Left lung (tissue), 4 donors: ENCODE measurements at regions not wholly inside any gene's neighbourhood (a gene's known extent, or its start where the extent isn't known, plus 50 kb on each side); places are given as distances from the start of the nearest gene placed in this dataset.

ENCODE experiments used
- ATAC-seq: fragments of 200-7000 bp; cut with Tn5 transposase; one replicate; pipeline ENCODE4 v1.9.1; 2020; ENCODE audit warnings: moderate library complexity
- DNase-seq, 4 donors: peaks; one replicate each; pipeline ENCODE4 v3.0.0-alpha.2; 2013 to 2020
- H3K27ac ChIP-seq, 2 donors: fragments of 200-600 bp; sonication (generic) in 1 of 2; one replicate each; pipeline versions ENCODE4 v1.5.0 to v1.8.0; 2020 to 2021
- H3K27me3 ChIP-seq, 2 donors: fragments of 200-600 bp; sonication (generic) in 1 of 2; one replicate each; pipeline versions ENCODE4 v1.5.0 to v1.8.0; 2020 to 2021
- H3K36me3 ChIP-seq, 2 donors: fragments of 200-600 bp; sonication (generic) in 1 of 2; one replicate each; pipeline versions ENCODE4 v1.5.0 to v1.8.0; 2020 to 2021
- H3K4me1 ChIP-seq, 2 donors: fragments of 200-600 bp; one replicate each; pipeline ENCODE4 v1.8.0; 2021
- H3K4me3 ChIP-seq, 2 donors: fragments of 200-600 bp; sonication (generic) in 1 of 2; one replicate each; pipeline versions ENCODE4 v1.5.0 to v1.8.0; 2020 to 2021; ENCODE audit warnings: mild to moderate bottlenecking in 1 of 2
- H3K9me3 ChIP-seq, 2 donors: fragments of 200-600 bp; sonication (generic) in 1 of 2; one replicate each; pipeline versions ENCODE4 v1.5.0 to v1.8.0; 2020 to 2021
- intact Hi-C, 2 donors: fragments of 100-400 bp; cut with DNase I; formaldehyde crosslinking; loops; one replicate each; pipeline versions ENCODE4 v1.11.2 to v1.14.2; 2022
- TF ChIP-seq, protein P1 (sequence below), 2 donors: fragments of 200-600 bp; sonication (generic) in 1 of 2; IDR thresholded peaks; one replicate each; pipeline versions ENCODE4 v1.5.0 to v1.8.0; 2021; ENCODE audit warnings: antibody characterized with exemption in 2 of 2
- donor health status: DM: no; HTN: yes; CAD: no.
- donor health status: DM: no; HTN: no; CAD: no.

DNA sequence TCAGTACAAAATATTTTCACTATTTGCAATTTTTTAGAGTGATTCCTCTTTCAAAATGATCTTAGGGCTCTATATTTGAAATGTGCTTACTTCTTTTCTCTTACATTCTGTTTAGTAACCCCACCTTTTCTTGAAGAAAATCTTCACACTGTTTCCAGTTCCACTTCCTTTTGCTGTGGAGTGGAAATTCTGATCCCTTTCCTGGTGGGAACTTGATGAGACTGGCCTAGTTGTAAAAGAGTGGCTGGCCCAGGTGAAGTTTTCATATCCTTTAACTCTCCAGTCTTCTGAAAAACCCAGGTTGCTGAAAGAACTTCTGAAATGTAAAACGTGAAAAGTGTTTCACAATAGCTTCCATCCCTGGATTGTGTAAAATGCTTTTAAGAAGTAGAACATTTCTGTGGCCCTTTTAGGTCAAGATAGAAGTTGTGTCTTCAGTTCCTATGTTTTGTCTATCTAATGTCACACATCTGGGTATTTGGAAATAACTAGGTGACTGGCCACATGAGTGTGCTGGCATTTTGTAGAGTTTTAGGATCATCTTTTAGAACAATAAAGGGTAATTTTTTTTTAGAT, 84.8 kb upstream of the LRIG1 start:
- Histone ChIP-seq H3K4me1 (no peaks in the 10 kb centered on the region), H3K27me3 (no peaks in the 10 kb centered on the region), H3K4me3 (no peak overlapping the region), H3K36me3 (no peaks in the 10 kb centered on the region), H3K27ac (no peak overlapping the region), H3K9me3 (no peaks in the 10 kb centered on the region)
- DNase-seq = no peak
- intact Hi-C loops = no loop called here
- TF ChIP-seq, protein P1, sequence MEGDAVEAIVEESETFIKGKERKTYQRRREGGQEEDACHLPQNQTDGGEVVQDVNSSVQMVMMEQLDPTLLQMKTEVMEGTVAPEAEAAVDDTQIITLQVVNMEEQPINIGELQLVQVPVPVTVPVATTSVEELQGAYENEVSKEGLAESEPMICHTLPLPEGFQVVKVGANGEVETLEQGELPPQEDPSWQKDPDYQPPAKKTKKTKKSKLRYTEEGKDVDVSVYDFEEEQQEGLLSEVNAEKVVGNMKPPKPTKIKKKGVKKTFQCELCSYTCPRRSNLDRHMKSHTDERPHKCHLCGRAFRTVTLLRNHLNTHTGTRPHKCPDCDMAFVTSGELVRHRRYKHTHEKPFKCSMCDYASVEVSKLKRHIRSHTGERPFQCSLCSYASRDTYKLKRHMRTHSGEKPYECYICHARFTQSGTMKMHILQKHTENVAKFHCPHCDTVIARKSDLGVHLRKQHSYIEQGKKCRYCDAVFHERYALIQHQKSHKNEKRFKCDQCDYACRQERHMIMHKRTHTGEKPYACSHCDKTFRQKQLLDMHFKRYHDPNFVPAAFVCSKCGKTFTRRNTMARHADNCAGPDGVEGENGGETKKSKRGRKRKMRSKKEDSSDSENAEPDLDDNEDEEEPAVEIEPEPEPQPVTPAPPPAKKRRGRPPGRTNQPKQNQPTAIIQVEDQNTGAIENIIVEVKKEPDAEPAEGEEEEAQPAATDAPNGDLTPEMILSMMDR (IDR thresholded peaks at IDR 0.05) = no peak
- ATAC-seq = no peak

DNA sequence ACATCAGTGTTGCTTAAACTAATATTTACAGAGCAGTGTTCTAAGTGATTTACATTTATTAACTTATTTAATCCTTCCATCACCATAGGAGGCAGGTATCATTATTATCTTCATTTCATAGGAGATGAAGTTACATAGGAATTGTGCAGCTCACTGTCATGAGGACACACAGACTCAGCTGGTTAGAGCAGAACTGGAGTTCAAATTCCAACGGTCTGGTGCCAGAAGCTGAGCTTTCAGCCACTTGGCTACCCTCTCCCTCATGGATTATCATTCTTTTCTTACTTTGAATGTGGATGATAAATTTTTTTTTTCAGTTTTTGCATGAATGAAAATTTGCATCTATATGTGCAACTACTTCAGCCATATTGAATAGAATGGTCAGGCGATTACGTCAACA, 86.0 kb upstream of the LRIG1 start:
- intact Hi-C loops = no loop called here

DNA sequence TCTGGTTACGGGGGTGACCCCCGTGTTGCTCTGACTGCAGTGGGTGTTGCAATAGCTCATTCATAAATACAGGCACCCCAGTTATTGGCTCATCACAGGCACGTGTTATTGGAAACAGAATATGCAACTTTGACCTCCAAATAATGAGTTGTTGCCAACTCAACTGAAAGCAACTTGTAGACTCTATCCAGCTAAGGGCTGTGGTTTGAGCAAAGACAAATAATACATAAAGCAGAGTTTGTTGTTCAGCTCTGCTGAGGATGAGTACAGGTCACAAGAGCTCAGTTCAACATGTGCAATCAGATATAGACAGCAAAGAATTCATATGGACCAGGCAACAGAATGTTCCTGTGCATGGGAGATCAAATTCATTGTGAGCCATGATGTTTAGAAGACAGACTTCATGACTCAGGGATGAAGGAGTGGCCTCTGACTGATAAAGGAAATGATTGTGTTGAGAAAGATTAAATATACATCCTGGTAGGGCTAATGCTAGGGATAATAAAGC, 87.6 kb upstream of the LRIG1 start:
- no peak overlapping the region for H3K27ac ChIP-seq
- H3K27me3 ChIP-seq = no peaks in the 10 kb centered on the region
- no peak overlapping the region for H3K4me3 ChIP-seq
- intact Hi-C loops = no loop called here
- H3K36me3 ChIP-seq = no peaks in the 10 kb centered on the region
- TF ChIP-seq, protein P1 (IDR thresholded peaks at IDR 0.05) = no peak
- ATAC-seq (no peak), DNase-seq (no peak)
- H3K9me3 ChIP-seq = no peaks in the 10 kb centered on the region
- no peaks in the 10 kb centered on the region for H3K4me1 ChIP-seq

More for the DNA sequence above, 86.0 kb upstream of the LRIG1 start:
- Histone ChIP-seq H3K27me3 (no peaks in the 10 kb centered on the region), H3K9me3 (no peaks in the 10 kb centered on the region), H3K4me3 (no peak overlapping the region), H3K4me1 (no peaks in the 10 kb centered on the region), H3K36me3 (no peaks in the 10 kb centered on the region), H3K27ac (no peak overlapping the region)
- TF ChIP-seq, protein P1 (IDR thresholded peaks at IDR 0.05) = no peak
- DNase-seq (no peak), ATAC-seq (no peak)

DNA sequence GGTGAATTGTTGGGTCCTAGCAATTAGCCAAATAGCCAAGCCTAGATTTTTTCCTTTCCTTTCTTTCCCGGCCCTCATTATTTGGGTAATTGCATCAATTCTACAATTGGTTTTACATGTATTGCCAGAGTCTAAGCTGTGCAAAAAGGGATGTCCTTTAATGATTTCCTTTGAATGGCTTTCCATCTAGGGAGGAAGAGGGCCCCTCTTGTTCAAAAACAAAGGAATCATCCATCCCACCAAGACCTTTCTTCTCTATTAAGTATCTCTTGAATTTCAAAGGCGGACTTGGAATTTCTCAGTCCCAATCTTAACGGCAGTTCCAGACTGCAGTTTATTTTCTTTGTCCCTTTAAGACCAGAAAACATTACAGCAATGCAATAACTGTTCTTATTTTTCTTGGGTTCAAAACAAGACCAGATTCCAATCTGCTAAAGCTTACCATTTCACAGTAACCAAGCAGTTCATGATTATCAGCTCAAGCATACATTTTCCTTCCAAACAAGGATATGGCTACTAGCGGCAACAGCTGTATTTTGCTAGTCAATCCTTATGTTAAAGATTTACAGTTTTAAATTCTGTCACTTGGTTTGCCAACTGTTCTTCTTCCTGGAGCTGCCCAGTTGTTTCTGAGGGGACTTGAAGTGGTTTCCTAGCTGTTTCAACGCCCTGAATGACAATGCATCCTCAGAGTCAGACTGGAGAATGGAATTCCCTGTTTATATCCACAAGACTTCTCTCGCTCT, 91.4 kb upstream of the LRIG1 start:
- H3K27me3 ChIP-seq = no peaks in the 10 kb centered on the region
- TF ChIP-seq, protein P1 (IDR thresholded peaks at IDR 0.05) = no peak
- no peaks in the 10 kb centered on the region for H3K36me3 ChIP-seq
- no peak overlapping the region for H3K4me3 ChIP-seq
- no peak overlapping the region for H3K27ac ChIP-seq
- ATAC-seq = no peak
- DNase-seq = no peak
- H3K4me1 ChIP-seq = no peaks in the 10 kb centered on the region
- intact Hi-C loops = no loop called here
- H3K9me3 ChIP-seq = no peaks in the 10 kb centered on the region

DNA sequence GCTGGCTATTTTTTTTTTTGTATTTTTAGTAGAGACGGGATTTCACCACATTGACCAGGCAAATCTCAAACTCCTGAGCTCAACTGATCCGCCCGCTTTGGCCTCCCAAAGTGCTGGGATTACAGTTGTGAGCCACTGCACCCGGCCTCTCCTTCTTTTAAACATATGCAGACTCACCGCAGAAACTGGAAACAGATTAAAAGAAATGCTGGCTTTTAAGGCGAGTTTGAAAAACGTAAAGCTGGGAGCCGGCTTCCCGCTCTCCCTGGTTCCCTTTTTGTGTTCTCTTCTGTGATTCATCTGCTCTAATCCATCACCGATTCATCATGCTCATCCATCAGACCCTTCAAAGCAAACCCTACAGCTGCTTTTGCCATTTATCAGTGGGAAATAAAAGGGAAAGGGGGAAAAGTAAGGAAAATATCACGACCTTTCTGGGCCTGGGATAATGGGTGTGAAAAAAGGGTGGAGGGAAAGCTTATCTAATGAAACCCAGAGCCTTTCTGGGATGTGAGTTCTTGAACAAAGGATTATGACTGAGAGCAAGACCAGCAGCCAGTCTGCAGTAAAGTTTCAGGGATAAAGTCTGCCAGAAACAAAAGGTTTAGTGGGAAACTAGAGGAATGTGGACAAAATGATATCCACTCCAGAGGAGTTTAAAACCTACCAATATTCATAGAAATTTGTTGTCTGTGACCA, 92.3 kb upstream of the LRIG1 start:
- no peaks in the 10 kb centered on the region for H3K9me3 ChIP-seq
- TF ChIP-seq, protein P1 (IDR thresholded peaks at IDR 0.05) = no peak
- no peaks in the 10 kb centered on the region for H3K36me3 ChIP-seq
- H3K4me3 ChIP-seq = no peak overlapping the region
- ATAC-seq (no peak), DNase-seq (no peak)
- no peaks in the 10 kb centered on the region for H3K4me1 ChIP-seq
- no peaks in the 10 kb centered on the region for H3K27me3 ChIP-seq
- intact Hi-C loops = no loop called here
- H3K27ac ChIP-seq = no peak overlapping the region
